ENCODE measurements at regions not wholly inside any gene's neighbourhood (a gene's known extent, or its start where the extent isn't known, plus 50 kb on each side); places are given as distances from the start of the nearest gene placed in this dataset.
A peak's percentile ranks its signal among the peaks of the same experiment; 100 is the strongest.

DNA sequence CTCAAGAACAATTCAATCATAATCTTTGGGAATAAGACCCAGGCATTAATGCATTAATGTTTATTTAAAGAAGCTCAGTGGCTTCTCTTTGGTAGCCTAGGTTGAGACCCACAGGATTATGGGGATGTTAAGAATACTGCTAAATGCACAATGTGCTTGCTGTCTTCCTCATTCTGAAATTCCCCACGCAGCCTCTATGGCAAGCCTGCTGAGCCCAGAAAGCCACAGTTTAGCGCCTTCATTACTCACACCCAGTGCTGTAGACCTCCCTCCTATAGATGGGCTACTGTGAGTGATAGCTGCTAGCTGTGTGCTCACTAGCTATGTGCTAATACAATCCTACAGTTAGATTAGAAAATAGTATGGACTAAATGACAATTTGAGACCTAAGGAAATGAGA is 90.6 kb downstream of the TNFSF13B start:
- no peak for DNase-seq

DNA sequence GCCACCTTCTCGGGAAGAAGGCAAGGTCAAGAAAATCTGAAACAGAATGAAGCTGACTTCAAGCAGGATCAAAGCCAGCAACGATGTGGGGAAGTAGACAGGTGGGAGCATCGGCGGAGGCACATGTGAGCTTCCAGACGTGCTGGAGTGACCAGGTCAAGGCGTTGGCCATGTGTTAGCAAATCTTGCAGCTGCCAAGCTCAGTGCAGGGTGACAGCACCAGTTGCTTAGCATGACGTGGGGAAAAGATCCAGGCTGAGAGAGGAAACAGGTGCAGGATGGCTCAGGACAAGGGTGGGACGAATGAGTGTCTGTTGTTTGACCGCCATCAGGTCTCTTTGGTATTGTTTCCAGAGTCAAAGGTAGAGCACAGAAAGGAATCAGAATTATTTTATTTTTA is 92.3 kb downstream of the TNFSF13B start:
- no peak for DNase-seq

DNA sequence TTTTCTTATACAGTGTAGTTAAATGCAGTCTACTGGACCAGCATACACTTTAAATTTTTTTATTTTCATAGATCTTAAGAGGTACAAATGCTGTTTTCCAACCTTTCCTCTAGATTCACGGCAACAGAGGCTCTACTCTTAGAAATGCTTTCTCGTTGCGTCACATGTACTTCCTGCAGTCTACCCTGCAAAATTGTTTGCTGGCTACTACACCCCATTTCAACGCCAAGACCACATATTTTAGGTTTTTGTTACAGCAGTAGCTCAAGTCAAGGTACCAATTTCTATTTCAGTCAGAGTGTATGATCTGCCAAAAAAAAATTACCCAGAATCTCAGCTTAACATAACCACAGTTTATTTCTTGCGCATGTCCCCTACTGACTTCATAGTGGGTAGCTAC is 94.1 kb downstream of the TNFSF13B start:
- DNase-seq: no peak

DNA sequence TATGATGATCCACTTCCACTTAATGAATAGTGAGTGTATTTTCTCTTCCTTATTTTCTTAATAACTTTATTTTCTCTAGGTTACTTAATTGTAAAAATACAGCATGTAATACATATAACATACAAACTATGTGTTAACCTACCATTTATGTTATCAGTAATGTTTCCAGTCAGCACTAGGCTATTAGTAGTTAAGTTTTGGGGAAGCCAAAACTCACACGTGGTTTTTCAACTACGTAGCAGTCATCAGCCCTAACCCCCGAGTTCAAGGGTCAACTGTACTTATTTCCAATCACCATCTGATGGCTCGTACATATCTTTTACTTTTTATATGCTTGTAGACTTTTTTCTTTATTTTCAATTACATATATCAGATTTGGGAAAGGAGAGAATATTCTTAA is 95.7 kb downstream of the TNFSF13B start:
- DNase-seq: no peak

DNA sequence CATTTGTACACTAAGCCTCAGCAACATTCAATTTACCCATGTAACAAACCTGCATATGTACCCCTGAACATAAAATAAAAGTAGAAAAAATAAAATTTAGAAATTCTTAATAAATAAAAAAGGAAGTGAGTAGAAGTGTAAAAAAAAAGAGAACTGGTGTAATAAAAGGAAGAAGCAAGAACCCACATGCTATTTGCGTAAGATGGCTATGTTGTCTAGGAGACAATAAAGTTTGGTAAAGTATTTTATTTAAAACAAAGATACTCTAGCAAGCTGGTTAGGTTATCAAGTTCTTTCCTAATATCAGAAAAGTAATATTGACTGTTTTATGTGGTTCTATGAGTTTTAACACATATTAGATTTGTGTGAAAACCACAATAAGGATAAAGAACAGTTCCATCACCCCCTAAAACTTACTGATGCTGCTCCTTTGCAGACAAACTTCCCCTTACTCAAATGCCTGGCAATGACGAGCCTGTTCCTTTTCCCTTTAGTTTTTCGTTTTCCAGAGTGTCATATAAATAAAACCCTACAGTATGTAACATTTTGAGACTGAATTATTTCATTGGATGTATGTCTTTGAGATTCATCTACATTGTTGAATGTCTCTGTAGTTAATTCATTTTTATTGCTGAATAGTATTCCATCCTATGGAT is 98.9 kb downstream of the TNFSF13B start:
- DNase-seq: no peak

DNA sequence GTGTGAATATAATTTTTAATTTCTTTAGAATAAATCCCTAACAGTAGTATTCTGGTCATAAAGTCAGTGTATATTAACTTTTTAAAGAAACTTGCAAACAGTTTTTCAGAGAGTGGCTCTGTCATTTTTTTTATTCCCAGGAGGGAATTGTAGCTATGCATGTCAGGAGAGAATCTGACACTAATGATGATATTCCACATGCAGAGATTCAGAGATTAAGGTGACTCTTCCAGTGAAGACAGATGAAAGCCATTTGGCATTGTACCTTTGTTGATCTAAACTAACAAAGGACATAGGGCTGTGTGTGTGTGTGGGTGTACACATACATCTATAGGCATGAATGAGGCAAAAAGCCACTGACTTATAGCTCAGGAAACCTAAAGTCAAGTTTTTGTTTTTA is 99.9 kb downstream of the TNFSF13B start:
- DNase-seq: no peak

DNA sequence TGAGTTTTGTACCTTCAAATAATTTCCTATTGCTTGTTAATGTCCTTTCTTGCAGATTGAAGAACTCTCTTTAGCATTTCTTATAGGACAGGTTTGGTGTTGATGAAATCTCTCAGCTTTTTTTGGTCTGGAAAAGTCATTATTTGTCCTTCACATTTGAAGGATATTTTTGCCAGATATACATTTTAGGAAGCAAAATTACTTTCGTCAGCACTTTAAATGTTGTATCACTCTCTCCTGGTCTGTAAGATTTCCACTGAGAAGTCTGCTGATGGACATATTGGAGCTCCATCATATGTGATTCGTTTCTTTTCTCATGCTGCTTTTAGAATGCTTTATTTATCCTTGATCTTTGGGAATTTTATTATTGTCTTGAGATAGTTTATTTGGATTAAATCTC is 105.5 kb downstream of the TNFSF13B start:
- no peak for DNase-seq

DNA sequence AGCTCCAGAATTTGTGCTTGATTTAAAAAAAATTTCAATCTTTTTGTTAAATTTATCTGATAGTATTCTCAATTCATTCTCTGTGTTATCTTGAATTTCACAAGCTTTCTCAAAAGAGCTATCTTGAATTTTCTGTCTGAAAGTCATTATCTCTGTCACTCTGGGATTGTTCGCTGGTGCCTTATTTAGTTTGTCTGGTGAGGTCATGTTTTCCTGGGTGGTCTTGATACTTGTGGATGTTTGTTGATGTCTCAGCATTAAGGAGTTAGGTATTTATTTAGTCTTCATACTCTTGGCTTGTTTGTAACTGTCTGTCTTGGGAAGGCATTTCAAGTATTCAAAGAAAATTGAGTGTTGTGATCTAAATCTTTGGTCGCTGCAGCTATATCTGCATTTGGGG is 106.3 kb downstream of the TNFSF13B start:
- DNase-seq: no peak

DNA sequence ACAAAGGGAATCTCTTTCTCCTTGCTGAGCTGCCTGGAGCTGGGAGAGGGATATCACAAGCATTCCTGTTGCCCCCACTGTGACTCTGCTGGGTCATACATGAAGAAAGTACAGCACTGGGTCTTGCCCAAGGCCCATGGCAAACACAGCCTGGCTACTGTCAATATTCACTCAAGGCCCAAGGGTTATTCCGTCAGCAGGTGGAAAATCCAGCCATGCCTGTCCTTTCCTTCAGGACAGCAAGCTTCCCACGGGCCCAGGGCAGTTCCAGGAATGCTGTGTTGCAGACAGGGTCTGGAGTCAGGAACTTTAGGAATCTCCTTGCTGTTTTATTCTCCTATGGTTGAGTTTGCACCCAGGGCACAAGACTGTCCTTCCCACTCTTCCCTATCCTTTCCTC is 106.8 kb downstream of the TNFSF13B start:
- no peak for DNase-seq

DNA sequence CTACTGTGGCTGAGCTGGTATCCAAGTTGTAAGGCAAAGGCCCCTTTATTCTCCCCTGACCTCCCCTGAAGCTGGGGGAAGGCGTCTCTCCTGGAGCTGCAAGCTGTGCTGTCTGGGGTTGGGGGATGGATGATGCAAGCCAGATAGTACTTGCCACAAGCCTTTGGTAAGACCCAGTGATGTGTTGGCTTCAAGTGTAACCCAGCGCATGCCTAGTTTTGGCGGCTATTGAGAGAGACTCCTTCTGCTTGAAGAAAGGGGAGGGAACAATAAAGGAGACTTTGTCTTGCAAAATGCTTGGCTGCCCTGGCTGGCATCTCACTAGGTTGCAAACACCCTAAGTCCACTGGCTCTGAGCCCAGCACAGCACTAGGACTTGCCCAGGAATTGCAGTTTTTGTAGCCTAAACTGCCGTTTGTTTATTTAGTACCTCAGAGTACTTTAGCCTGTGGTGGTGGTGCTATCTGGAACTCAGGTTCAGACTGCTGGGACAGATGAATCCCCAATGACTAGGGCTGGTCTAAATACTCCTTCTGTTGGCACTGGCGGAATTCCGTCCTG is 108.2 kb downstream of the TNFSF13B start:
- DNase-seq: no peak

DNA sequence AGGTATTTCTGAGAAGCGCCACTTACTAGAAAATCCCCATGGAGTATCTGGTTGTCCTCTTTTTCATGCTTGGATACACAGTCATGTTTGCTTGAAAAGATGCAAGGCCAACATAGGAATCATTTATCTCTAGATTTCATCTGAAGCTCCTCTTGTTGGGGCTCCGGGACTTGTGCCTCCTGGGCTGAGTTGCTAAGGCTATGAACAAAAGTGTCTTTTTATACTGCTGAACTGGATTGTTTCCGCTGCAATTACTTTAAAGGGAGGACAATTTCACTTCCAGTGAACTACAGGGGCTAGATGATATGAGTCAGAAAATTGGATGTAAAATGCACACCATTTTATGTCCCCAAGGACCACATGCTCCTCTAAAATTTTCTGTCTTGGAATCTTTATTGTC is 114.1 kb downstream of the TNFSF13B start:
- DNase-seq: no peak

DNA sequence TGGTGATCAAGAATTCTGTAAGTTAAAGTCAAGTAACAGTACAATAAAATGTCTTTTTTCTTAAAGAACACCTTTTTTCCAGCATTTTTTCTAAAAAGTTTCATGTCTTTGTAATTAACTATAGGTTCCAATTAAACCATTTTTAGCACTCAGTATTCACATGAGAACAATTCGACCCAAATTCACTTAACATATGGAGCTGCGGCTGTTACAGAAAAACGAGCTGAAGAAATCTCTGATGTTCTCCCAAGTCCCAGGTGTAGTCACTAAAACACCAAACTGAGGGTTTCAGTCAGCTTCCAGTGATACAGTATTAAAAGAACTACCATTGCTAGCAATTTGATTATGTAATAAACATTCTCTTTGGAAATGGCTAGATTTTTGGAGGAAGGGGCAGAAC is 117.6 kb downstream of the TNFSF13B start:
- no peak for DNase-seq

DNA sequence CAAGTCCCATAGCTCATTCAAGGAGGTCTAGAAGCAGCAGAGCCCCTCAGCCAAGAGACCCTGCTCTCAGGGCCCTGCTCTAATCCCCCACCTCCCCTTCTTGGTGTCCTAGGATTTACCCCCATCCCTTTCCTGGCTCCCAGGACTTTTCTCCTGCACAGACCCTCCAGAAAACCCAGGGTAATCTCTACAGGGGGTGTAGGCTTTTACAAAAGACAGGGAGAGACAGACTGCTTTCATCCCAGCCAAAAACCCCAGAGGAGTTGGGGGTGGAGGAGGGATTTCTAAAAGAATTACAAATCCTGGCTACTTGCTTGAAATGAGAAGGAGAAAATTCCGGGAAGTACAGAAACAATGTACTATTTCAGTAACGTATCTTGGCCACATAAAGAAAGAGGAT is 133.3 kb downstream of the TNFSF13B start:
- no peak for DNase-seq

DNA sequence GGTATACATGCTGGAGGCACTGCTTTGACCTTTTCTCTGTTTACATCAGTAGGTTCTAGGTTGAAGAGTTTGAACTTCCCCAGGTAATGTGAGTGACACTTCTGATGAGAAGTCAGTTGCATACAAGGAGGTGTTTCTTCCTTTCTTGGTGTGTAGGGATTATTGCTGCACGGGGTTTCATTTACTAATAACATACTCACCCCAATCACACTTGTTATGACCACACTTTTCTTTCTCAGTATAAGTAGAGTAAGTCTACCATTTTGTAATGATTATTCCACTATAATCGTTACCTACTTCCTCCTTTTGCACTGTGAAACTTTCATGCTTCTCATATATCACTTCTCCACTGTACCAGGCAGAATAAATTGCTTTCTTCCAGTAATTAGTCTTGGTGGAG is 138.0 kb downstream of the TNFSF13B start:
- no peak for DNase-seq

DNA sequence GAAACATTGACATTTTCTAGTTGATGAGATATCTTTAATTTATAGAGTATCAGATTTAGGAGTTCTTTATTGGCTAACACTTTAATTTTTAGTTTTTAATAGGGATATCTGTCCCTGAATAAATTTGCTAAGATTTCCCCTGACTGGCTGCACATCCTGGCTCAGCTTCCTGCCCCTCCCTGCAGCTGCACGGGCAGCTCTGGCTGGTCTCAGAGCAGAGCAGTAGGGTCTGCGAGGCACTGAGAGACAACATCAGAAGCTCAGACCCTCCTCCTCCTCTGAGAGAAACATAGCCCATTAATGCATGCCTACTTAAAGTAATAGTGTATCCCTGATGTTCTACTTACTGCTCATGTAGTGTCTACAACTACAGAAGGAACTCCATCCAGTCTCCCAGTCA is 139.2 kb downstream of the TNFSF13B start:
- DNase-seq: no peak

DNA sequence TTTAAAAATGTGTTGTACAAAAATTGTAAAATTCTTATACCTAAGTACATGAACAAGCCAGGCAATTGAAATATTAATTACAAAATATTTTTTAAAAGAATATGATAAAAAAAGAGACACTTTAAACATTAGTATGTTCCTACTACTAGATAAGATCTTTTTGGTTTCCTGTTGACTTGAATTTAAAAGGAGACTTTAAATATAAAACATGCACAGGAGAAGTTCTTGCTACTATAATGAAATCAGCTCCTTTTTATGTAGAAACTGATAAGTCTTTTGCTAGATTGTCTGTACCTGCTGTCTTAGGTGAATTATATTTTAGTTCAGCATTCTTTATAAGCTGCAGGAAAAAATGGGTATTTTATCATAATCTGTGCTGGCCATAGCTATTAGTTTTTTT is 140.2 kb downstream of the TNFSF13B start:
- DNase-seq: no peak

DNA sequence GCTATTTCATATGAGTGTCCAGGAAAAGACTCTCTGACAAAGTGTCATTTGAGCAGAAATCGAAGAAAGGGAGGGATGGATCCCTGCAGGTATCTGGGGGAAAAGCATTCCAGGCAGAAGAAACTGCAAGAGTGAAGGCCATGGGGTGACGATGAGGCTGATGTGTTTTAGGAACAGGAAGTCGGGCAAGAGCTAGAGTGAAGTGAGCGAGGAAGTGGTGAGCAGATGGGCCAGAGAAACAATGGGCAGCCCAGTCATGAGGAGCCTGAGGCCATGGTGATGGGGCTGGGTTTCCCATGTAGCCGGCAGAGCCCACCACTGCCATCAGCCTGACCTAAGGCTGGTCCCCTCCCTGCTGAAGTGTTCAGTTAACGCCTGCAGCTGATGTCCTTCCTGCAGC is 150.2 kb downstream of the TNFSF13B start:
- DNase-seq: no peak

DNA sequence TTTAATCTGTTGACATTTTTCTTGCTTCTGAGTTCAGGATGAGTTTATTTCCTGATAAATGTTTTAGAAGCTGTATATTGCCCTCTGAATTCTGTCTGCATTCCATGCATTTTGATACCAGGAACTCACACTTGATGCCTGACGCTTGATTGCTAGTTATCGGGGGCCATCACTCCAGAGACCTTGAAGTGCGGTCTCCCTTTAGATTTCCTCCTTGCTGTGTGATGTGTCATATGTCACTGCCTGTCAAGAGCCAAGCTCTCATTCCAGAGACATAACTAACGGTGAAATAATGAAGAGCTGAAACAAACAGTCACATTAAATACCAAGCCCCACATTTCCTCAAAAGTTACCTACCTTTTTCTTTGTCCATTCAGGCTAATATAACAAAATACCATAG is 155.5 kb downstream of the TNFSF13B start:
- DNase-seq: peak; percentile 3

DNA sequence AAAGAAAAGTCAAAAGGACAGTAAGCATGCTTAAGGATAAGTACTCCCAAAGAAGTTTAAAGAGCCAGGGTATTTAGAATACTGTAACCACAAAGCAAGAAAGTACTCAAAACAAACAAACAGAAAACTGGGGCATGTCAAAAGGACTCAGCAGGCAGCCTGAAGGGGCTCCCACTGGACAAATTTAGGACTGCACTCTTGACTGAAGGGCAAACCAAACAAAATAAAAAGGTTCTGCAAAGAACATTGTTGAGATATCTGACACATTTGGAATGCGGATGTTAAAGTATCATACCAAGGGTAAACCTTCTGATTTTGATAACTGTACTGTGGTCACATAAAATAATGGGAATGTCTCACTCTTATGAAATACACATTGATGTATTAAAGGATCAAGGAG is 157.4 kb downstream of the TNFSF13B start:
- DNase-seq: no peak

DNA sequence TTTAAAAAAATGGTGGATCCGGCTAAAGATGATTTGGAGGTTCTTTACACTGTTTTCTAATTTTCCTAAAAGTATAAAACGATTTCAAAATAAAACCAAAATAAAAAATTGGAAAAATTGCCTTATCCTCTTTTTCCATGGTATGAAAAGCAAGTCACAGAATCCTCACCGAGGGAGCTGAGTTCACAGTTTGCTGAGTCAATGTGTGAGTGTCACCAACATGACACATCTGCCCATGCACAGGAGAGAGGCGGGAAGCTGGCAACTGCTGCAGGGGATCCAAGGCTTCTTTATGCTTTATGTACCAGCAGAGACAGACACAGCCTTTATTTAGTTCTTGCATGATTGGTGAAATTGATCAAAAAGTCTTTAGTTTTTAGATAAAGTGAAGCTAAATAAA is 157.8 kb downstream of the TNFSF13B start:
- no peak for DNase-seq

DNA sequence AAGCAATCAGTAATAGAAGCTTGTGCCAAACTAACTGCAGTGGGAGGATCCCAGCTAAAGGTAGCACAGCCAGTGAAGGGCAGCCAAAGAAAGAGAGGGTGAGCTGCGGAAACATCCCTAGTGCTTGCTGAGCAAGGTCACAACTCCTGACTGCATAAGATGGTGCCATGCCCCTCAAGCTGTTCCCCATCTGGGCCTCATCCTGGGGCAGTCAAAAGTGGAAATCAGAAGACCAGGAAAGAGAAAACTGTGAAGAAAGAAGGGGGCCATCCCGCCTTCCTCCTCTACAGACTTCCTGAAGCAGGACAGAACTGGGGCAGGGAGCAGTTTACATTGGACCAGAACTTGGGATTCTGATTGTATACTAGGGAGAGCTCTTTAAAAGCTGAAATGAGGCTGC is 159.2 kb downstream of the TNFSF13B start:
- DNase-seq: no peak

DNA sequence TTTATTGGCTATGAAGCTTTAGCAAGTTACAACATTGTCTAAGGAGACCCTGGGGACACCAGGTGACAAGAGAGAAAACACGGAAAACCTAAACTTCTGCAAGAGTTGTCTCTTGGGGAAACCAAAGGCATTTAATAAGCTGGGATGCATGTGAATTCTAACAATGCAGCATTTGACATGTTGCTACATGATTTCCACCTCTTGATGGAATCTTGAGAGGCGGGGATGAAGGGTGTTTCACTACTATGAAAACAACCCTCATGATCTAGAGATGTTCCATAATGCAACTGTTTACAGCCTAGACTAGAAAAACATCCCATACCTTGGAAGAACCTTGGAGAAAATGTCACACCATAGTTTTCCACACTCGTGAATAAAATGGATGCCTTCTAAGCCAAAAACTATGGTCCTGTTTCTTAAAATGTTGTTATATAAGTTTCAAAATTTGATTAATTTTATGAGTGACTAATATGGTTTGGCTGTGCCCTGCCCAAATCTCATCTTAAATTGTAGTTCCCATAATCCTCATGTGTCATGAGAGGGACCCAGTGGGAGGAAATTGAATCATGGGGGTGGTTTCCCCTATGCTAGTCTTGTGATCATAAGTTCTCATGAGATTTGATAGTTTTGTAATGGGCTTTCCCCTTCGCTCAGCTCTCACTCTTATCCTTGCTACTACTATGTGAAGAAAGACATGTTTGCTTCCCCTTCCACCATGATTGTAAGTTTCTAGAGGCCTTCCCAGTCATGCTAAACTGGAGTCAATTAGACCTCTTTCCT is 164.6 kb downstream of the TNFSF13B start:
- DNase-seq: no peak

DNA sequence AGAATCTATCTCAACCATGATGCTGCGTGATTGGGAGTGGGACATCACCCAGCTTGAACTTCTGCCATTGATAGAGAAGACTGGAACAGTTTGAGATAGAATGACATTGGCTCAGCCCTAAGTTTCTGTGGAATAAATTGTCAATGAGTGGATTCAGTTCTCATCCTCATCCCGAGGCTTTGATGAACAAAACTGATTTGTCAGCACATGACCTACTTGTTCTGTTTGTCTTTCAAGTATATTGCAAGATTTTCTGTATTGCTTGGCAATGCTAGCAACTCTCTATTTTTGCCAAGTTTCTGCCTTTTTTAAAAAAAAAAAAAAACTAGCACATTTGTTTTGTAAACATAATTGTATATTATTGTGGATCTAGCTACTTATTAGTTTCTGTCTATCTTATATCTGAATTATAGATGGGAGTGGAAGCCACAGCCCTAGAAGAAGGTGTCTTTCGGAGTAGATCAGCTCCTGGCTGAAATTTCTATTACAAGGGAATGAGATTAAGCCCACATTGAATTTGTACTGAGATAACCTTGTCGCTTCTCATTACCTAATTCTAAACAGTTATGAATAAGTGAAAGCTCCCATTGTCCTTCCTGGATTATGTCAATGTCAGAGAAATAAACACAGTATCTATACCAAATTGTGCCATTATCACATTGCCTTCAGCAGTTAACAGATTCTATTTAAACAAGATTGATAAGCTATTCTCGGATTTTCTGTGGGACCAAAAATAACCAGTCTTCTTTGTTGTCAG is 166.1 kb downstream of the TNFSF13B start:
- DNase-seq: no peak
